Activated B cell treated with CpG ODN at 0.5 μM for 24 hours (primary cell): ENCODE measurements at regions not wholly inside any gene's neighbourhood (a gene's known extent, or its start where the extent isn't known, plus 50 kb on each side); places are given as distances from the start of the nearest gene placed in this dataset.

Experiments used
- ATAC-seq: fragments of 200-7000 bp; cut with Tn5 transposase; one replicate; pipeline ENCODE4 v1.10.0; 2021; ENCODE audit warnings: low read depth, mild to moderate bottlenecking, moderate library complexity
- CTCF ChIA-PET: fragments of 350-600 bp; sonication (Branson Sonifier 250); formaldehyde crosslinking; loops from one replicate; lab custom pipeline; 2021; ENCODE audit warnings: antibody characterized with exemption; lab: Charles Lee
- POLR2A ChIA-PET: fragments of 350-600 bp; sonication (Branson Sonifier 250); formaldehyde crosslinking; loops from one replicate; lab custom pipeline; 2021; ENCODE audit warnings: antibody characterized with exemption; lab: Charles Lee
- DNase-seq: peaks from one replicate; pipeline ENCODE4 v3.0.0; 2022
- H3K27ac Mint-ChIP-seq: one replicate; pipeline ENCODE4 v1.8.0; 2020; ENCODE audit warnings: mixed read lengths
- H3K27me3 Mint-ChIP-seq: one replicate; pipeline ENCODE4 v1.8.0; 2021; ENCODE audit warnings: mixed read lengths
- H3K36me3 Mint-ChIP-seq: one replicate; pipeline ENCODE4 v1.8.0; 2021; ENCODE audit warnings: low read depth, mixed read lengths
- H3K4me1 Mint-ChIP-seq: one replicate; pipeline ENCODE4 v1.8.0; 2021; ENCODE audit warnings: mixed read lengths
- H3K4me3 Mint-ChIP-seq: one replicate; pipeline ENCODE4 v1.8.0; 2020; ENCODE audit warnings: mild to moderate bottlenecking, mixed read lengths
- H3K9me3 Mint-ChIP-seq: one replicate; pipeline ENCODE4 v1.8.0; 2020; ENCODE audit warnings: mixed read lengths
- intact Hi-C: fragments of 100-400 bp; cut with micrococcal nuclease; formaldehyde crosslinking; loops from one replicate; pipeline ENCODE4 v1.15.1; 2024
- TF ChIP-seq, protein P1 (sequence below): fragments of 200-600 bp; IDR thresholded peaks from one replicate; pipeline ENCODE4 v1.8.0; 2022; ENCODE audit warnings: antibody characterized with exemption, mild to moderate bottlenecking

- intact Hi-C loops: no loop called here
- no peaks in the 10 kb centered on the region for H3K36me3 Mint-ChIP-seq
- H3K4me1 Mint-ChIP-seq: peaks cover 10% of the 10 kb centered on the region
- DNase-seq (no peak), ATAC-seq (no peak)
- peaks cover 17% of the 10 kb centered on the region for H3K27me3 Mint-ChIP-seq
- H3K27ac Mint-ChIP-seq: no peak overlapping the region
- POLR2A ChIA-PET: no interaction called here
- no peaks in the 10 kb centered on the region for H3K9me3 Mint-ChIP-seq
- TF ChIP-seq, protein P1, sequence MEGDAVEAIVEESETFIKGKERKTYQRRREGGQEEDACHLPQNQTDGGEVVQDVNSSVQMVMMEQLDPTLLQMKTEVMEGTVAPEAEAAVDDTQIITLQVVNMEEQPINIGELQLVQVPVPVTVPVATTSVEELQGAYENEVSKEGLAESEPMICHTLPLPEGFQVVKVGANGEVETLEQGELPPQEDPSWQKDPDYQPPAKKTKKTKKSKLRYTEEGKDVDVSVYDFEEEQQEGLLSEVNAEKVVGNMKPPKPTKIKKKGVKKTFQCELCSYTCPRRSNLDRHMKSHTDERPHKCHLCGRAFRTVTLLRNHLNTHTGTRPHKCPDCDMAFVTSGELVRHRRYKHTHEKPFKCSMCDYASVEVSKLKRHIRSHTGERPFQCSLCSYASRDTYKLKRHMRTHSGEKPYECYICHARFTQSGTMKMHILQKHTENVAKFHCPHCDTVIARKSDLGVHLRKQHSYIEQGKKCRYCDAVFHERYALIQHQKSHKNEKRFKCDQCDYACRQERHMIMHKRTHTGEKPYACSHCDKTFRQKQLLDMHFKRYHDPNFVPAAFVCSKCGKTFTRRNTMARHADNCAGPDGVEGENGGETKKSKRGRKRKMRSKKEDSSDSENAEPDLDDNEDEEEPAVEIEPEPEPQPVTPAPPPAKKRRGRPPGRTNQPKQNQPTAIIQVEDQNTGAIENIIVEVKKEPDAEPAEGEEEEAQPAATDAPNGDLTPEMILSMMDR: no peak
- no peak overlapping the region for H3K4me3 Mint-ChIP-seq
- CTCF ChIA-PET: no interaction called here
Observed at GRCh38 chr5:133818031-133818431, 150.4 kb downstream of the C5orf15 start.

GRCh38 chr5:133817456-133817855 is 151.0 kb downstream of the C5orf15 start:
- Mint-ChIP-seq H3K27me3 (peaks cover 17% of the 10 kb centered on the region), H3K27ac (no peak overlapping the region), H3K4me3 (no peak overlapping the region), H3K36me3 (no peaks in the 10 kb centered on the region), H3K4me1 (peaks cover 8% of the 10 kb centered on the region), H3K9me3 (no peaks in the 10 kb centered on the region)
- ATAC-seq (no peak), DNase-seq (no peak)
- POLR2A ChIA-PET: no interaction called here
- intact Hi-C loops: no loop called here
- CTCF ChIA-PET: no interaction called here
- TF ChIP-seq, protein P1: no peak

DNA sequence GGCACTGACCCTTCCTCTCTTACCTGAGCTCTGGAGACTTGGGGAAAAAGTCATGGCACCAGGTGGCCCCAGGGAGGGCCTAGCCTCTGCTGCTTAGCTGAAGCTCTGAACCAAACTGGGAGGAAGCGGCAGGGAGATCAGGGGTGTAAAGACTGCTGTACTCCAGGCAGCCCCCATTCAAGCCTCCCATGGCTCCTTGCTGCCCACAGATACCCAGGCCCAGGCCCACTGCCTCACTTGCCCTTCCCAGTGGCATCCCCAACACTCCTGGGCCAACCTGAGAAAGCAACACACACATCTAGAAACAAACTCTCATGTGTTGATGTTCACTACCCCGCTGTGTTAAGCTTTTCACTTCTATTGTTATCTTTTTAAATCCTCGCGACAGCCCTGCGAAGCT is 151.6 kb downstream of the C5orf15 start:
- DNase-seq (no peak), ATAC-seq (no peak)
- POLR2A ChIA-PET: no interaction called here
- TF ChIP-seq, protein P1: no peak
- Mint-ChIP-seq H3K4me1 (peaks cover 8% of the 10 kb centered on the region), H3K9me3 (no peaks in the 10 kb centered on the region), H3K36me3 (no peaks in the 10 kb centered on the region), H3K4me3 (no peak overlapping the region), H3K27ac (no peak overlapping the region), H3K27me3 (peaks cover 19% of the 10 kb centered on the region)
- CTCF ChIA-PET: no interaction called here
- intact Hi-C loops: no loop called here

- TF ChIP-seq, protein P1: no peak
- POLR2A ChIA-PET: no interaction called here
- no peak overlapping the region for H3K27ac Mint-ChIP-seq
Observed at GRCh38 chr5:133814152-133814551, 154.3 kb downstream of the C5orf15 start.

DNA sequence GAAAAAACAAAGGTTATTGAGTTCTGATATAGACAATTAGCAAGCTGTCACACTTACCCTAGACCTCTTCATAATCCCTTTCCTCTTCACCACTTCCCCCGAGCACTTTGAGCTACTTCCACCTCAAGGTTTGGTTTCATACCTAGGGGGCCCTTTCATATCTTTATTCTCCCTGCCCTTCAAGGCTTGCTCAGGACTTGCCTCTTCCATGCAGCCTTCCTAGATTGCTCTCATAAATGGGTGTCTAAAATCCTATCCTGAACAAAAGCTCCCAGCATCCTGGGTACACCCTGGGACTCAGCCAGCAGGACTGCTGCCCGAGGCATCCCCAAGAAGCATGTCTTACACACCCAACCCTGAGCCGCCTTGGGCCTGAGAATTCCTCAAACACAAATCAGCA is 157.3 kb downstream of the C5orf15 start:
- H3K27me3 Mint-ChIP-seq: peaks cover 16% of the 10 kb centered on the region
- CTCF ChIA-PET: no interaction called here

More at GRCh38 chr5:133814152-133814551, 154.3 kb downstream of the C5orf15 start:
- no peaks in the 10 kb centered on the region for H3K4me1 Mint-ChIP-seq
- H3K9me3 Mint-ChIP-seq: no peaks in the 10 kb centered on the region
- CTCF ChIA-PET: no interaction called here
- H3K4me3 Mint-ChIP-seq: no peak overlapping the region
- H3K27me3 Mint-ChIP-seq: peaks cover 13% of the 10 kb centered on the region
- ATAC-seq (no peak), DNase-seq (no peak)
- intact Hi-C loops: no loop called here
- no peaks in the 10 kb centered on the region for H3K36me3 Mint-ChIP-seq

More for the DNA sequence above, 157.3 kb downstream of the C5orf15 start:
- intact Hi-C loops: no loop called here
- H3K9me3 Mint-ChIP-seq: no peaks in the 10 kb centered on the region
- no peaks in the 10 kb centered on the region for H3K4me1 Mint-ChIP-seq
- H3K4me3 Mint-ChIP-seq: no peak overlapping the region
- TF ChIP-seq, protein P1: no peak
- H3K27ac Mint-ChIP-seq: no peak overlapping the region
- H3K36me3 Mint-ChIP-seq: no peaks in the 10 kb centered on the region
- ATAC-seq: no peak
- no peak for DNase-seq
- POLR2A ChIA-PET: no interaction called here
